ENCODE measurements at regions not wholly inside any gene's neighbourhood (a gene's known extent, or its start where the extent isn't known, plus 50 kb on each side); places are given as distances from the start of the nearest gene placed in this dataset.

GRCh38 chr2:203814661-203815540 is 52.7 kb upstream of the CTLA4 start:
- DNase-seq = peak; percentile 92

- DNase-seq = no peak
These were observed 52.1 kb upstream of the CTLA4 start for GRCh38 chr2:203815541-203815898.

- no peak for DNase-seq
These were observed 50.4 kb upstream of the CTLA4 start for GRCh38 chr2:203817147-203817546.

All from DMS79 treated with DMSO at 0.1 percent for 48 hours (cell line).